Neural crest cell (in vitro differentiated cells): ENCODE measurements at regions not wholly inside any gene's neighbourhood (a gene's known extent, or its start where the extent isn't known, plus 50 kb on each side); places are given as distances from the start of the nearest gene placed in this dataset.
"Not testable (repeated sequence)": the region's sequence is repeated elsewhere in the genome, so short reads cannot be mapped to it uniquely, and the experiment has no call there.

Source experiments
- DNase-seq: peaks from one replicate; pipeline ENCODE4 v3.0.0; 2021; ENCODE audit warnings: low read depth, mixed read lengths, low spot score
- H3K27ac Mint-ChIP-seq: one replicate; pipeline ENCODE4 v1.8.0; 2021; ENCODE audit warnings: mild to moderate bottlenecking, mixed read lengths; ENCODE audit not compliant: unreplicated experiment
- H3K27me3 Mint-ChIP-seq: 2 replicates; pipeline ENCODE4 v1.8.0; 2021; ENCODE audit warnings: low read depth, mild to moderate bottlenecking, mixed read lengths
- H3K36me3 Mint-ChIP-seq: 2 replicates; pipeline ENCODE4 v1.8.0; 2021; ENCODE audit warnings: low read depth, mild to moderate bottlenecking, mixed read lengths
- H3K4me1 Mint-ChIP-seq: 2 replicates; pipeline ENCODE4 v1.8.0; 2021; ENCODE audit warnings: mixed read lengths
- H3K4me3 Mint-ChIP-seq: one replicate; pipeline ENCODE4 v1.8.0; 2021; ENCODE audit warnings: mild to moderate bottlenecking, mixed read lengths
- H3K9me3 Mint-ChIP-seq: 2 replicates; pipeline ENCODE4 v1.8.0; 2021; ENCODE audit warnings: mixed read lengths
- TF ChIP-seq, protein P1 (sequence below): fragments of 200-600 bp; sonication (generic); conservative IDR thresholded peaks from 2 replicates; pipeline ENCODE4 v1.5.0; 2021; ENCODE audit warnings: antibody characterized with exemption, mild to moderate bottlenecking

DNA sequence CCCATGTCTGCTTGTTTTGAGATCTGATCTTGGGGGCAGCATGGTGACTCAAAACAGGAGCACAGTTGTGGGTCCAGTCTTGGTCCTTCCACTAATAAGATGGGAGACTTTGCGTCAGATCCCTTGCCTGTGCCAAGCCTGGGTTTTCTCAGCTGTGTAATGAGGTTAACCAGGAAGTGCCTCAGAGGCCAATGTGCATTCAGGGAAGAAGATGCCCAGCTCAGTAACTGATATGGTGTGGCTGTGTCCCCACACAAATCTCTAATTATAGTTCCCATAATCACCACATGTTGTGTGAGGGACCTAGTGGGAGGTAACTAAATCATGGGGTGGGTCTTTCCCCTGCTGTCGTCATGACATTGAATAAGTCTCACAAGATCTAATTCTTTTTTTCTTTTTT lies 107.1 kb upstream of the ALDH3B2 start:
- not testable (repeated sequence) for H3K4me3 Mint-ChIP-seq, H3K27me3 Mint-ChIP-seq, H3K27ac Mint-ChIP-seq, H3K4me1 Mint-ChIP-seq, DNase-seq, H3K9me3 Mint-ChIP-seq, H3K36me3 Mint-ChIP-seq

DNA sequence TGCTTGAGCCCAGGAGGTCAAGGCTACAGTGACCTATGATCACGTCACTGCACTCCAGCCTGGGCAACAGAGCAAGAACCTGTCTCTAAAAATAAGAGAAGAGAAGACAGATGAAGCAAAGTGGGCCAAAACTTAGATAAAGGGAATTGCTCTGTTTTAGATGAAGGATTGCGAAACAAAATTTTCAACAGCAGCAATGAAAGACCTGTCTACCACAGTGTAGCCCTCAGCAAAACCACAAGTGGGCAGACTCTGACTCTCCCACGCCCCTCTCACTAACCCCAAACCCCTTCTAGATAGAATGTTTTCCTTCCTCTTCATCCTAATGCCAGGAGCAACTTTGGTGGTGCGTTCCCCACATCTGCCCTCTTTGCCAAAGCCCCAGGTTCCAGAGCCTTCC lies 105.6 kb upstream of the ALDH3B2 start:
- H3K27ac Mint-ChIP-seq: no peak overlapping the region
- H3K36me3 Mint-ChIP-seq: no peaks in the 10 kb centered on the region
- TF ChIP-seq, protein P1, sequence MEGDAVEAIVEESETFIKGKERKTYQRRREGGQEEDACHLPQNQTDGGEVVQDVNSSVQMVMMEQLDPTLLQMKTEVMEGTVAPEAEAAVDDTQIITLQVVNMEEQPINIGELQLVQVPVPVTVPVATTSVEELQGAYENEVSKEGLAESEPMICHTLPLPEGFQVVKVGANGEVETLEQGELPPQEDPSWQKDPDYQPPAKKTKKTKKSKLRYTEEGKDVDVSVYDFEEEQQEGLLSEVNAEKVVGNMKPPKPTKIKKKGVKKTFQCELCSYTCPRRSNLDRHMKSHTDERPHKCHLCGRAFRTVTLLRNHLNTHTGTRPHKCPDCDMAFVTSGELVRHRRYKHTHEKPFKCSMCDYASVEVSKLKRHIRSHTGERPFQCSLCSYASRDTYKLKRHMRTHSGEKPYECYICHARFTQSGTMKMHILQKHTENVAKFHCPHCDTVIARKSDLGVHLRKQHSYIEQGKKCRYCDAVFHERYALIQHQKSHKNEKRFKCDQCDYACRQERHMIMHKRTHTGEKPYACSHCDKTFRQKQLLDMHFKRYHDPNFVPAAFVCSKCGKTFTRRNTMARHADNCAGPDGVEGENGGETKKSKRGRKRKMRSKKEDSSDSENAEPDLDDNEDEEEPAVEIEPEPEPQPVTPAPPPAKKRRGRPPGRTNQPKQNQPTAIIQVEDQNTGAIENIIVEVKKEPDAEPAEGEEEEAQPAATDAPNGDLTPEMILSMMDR: no peak
- no peak for DNase-seq
- no peaks in the 10 kb centered on the region for H3K9me3 Mint-ChIP-seq
- H3K4me1 Mint-ChIP-seq: peaks cover under 1% of the 10 kb centered on the region
- no peak overlapping the region for H3K4me3 Mint-ChIP-seq
- H3K27me3 Mint-ChIP-seq: no peaks in the 10 kb centered on the region

DNA sequence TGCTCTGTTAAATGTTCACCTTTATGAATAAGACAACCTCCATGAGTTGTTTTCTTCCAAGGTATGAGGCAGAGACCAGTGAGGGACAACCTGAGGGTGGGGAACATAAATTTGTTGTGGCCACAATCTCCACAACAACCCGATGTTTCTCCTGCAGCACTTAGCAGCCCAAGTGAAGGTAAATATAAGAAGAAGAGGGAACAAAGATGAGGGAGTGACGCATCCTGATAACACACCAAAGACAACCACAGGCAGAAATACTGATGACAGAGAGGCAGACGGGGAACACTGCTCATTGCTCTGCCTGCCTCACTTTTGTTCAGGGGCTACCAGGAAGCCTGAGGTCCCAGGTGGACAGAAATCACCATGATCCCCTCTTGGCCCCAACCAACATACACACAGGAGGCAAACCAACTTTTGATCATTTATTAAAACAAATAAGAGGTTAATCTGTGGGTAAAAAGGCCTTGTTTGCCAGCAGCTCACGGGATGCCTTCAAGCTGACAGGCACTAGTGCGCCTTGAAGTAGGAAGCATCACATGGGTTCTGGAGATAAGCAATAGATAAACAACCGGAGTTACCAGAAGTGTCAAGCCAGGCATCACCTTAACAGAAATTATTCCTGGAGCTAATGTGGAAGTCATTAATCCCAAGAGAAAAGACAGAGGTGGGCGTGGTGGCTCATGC lies 104.9 kb upstream of the ALDH3B2 start:
- H3K4me3 Mint-ChIP-seq, H3K9me3 Mint-ChIP-seq, H3K27ac Mint-ChIP-seq, H3K27me3 Mint-ChIP-seq, H3K4me1 Mint-ChIP-seq, H3K36me3 Mint-ChIP-seq, DNase-seq: not testable (repeated sequence)

DNA sequence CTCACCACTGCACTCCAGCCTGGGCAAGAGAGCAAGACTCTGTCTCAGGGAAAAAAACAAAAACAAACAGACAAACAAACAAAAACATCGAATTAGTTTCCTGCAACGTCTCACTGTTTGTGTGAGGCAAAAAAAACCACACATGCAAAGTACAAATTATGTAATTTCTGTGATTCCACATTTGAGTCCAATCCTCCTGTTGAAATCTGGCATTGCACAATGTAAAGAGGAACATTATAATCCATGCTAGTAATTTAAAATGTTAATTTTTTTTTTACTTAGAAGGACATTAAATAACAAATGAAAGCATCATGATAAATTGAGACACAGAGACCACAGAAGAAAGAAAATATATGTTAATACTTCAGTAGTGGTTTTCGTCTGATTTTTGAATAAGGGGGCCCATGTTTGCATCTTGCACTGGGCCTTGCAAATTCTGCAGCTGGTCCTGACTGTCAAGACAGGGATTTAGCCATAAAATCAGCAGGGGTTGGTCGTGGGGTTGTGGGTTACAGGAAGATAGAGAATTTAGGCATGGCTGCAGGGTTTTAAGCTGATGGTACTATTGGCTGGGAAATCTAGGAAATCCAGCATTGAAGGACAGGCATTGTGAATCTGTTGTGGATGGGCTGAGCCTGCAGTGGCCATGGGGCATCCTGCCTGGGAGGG lies 102.6 kb upstream of the ALDH3B2 start:
- H3K27me3 Mint-ChIP-seq: no peaks in the 10 kb centered on the region
- no peaks in the 10 kb centered on the region for H3K9me3 Mint-ChIP-seq
- H3K36me3 Mint-ChIP-seq: no peaks in the 10 kb centered on the region
- no peak for DNase-seq
- TF ChIP-seq, protein P1: no peak
- no peak overlapping the region for H3K4me3 Mint-ChIP-seq
- H3K27ac Mint-ChIP-seq: no peak overlapping the region
- H3K4me1 Mint-ChIP-seq: peaks cover 3% of the 10 kb centered on the region

DNA sequence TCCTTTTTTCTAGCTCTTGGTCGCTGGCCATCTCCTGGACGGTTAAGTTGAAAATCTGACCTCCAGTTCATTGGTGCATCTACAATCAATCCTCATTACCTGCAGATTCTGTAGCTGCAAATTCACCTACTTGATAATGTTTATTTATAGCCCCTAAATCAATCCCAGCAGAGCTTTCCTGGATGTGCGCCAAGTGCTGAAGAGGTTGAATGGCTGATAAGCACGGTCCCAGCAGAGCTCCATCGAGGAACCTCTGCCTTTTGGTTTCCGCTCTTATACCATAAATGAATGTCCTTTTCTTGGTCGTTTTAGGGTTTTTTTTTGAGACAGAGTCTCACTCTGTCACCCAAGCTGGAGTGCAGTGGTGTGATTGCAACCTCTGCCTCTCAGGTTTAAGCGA lies 99.8 kb upstream of the ALDH3B2 start:
- H3K9me3 Mint-ChIP-seq, H3K27me3 Mint-ChIP-seq, DNase-seq, H3K4me3 Mint-ChIP-seq, H3K27ac Mint-ChIP-seq, H3K4me1 Mint-ChIP-seq, H3K36me3 Mint-ChIP-seq: not testable (repeated sequence)

DNA sequence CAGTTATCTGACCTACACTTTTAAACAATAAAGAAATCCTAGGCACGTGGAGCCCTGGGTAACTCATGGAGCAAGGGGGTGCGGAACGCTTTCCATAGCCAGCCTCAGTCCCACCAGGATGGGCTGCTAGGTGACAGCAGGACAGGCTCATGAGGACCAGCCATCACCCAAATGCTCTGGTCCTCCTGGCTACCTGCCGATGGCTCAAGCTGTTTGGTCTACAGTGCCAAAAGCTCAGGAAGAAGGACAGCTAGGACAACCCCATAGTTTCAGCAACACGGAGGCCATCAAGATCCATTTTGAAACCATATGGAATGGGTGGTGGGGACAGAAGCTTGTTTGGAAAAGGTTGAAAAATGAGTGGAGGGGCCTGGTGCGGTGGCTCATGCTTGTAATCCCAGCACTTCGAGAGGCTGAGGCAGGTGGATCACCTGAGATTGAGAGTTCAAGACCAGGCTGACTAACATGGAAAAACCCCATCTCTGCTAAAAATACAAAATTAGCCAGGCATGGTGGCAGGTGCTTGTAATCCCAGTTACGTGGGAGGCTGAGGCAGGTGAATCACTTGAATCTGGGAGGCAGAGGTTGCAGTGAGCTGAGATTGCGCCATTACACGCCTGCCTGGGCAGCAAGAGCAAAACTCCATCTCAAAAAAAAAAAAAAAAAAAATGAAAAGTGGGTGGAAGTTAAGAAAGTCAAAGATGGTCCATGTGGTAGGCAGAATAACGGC lies 93.7 kb upstream of the ALDH3B2 start:
- not testable (repeated sequence) for H3K4me1 Mint-ChIP-seq

DNA sequence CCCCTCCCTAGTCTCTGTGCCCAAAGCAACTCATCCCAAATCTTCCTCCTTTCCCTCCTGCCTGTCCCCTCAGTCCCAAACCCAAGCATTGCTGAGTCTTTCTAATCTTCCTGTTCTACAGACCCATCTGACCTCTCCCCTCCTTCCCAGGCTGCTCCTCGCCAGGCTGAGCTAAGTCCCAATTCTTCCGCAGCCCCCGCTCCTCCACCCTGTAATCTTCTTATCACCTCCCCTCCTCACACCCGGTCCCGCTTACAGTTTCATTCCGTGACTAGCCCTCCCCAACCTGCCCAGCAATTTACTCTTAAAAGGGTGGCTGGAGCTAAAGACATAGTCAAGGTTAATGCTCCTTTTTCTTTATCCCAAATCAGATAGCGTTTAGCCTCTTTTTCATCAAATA lies 86.8 kb upstream of the ALDH3B2 start:
- H3K27ac Mint-ChIP-seq, H3K36me3 Mint-ChIP-seq, H3K27me3 Mint-ChIP-seq, H3K9me3 Mint-ChIP-seq, H3K4me3 Mint-ChIP-seq, DNase-seq: not testable (repeated sequence)
- peaks cover 17% of the 10 kb centered on the region for H3K4me1 Mint-ChIP-seq

More for the DNA sequence above, 93.7 kb upstream of the ALDH3B2 start:
- not testable (repeated sequence) for H3K27ac Mint-ChIP-seq, H3K27me3 Mint-ChIP-seq, H3K9me3 Mint-ChIP-seq, H3K36me3 Mint-ChIP-seq, DNase-seq, H3K4me3 Mint-ChIP-seq

DNA sequence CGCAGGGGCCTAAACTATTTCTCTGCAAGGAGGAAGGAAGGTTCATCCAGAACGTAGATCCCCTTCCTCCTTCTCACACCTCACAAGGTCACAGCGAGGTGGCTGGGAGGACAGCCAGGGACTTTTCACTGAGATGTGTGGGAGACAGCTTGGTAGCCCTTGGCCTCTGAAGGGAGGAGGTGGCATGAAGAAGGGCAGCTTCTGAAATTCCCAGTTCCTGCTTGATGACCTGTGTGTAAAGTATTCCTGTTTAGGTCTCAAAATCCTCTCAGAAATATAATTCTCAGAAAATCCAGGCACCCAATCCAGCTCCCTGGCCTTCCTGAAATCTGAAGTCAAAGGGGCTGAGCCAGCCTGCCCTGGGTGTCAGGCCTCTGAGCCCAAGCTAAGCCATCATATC lies 84.9 kb upstream of the ALDH3B2 start:
- not testable (repeated sequence) for DNase-seq, H3K36me3 Mint-ChIP-seq, H3K27ac Mint-ChIP-seq, H3K9me3 Mint-ChIP-seq, H3K4me3 Mint-ChIP-seq, H3K27me3 Mint-ChIP-seq
- H3K4me1 Mint-ChIP-seq: peaks cover 22% of the 10 kb centered on the region

DNA sequence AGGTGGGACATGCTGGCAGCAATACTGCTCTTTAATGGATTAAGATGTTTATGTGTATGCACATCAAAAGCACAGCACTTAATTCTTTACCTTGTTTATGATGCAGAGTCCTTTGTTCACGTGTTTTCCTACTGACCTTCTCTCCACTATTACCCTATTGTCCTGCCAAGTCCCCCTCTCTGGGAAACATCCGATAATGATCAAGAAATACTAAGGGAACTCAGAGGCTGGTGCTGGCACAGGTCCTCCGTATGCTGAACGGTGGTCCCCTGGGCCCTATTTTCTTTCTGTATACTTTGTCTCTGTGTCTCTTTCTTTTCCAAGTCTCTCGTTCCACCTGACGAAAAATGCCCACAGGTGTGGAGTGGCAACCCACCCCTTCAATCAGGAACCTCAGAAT lies 84.0 kb upstream of the ALDH3B2 start:
- H3K9me3 Mint-ChIP-seq, DNase-seq, H3K27me3 Mint-ChIP-seq, H3K36me3 Mint-ChIP-seq, H3K4me3 Mint-ChIP-seq, H3K27ac Mint-ChIP-seq: not testable (repeated sequence)
- H3K4me1 Mint-ChIP-seq: peaks cover 28% of the 10 kb centered on the region

DNA sequence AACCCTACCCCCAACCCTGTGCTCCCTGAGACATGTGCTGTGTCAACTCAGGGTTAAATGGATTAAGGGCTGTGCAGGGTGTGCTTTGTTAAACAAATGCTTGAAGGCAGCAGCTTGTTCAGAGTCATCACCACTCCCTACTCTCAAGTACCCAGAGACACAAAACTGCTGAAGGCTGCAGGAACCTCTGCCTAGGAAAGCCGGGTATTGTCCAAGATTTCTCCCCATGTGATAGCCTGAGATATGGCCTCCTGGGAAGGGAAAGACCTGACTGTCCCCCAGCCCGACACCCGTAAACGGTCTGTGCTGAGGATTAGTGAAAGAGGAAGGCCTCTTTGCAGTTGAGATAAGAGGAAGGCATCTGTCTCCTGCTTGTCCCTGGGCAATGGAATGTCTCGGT lies 83.6 kb upstream of the ALDH3B2 start:
- not testable (repeated sequence) for H3K9me3 Mint-ChIP-seq, H3K4me3 Mint-ChIP-seq, DNase-seq, H3K27me3 Mint-ChIP-seq, H3K36me3 Mint-ChIP-seq, H3K27ac Mint-ChIP-seq
- H3K4me1 Mint-ChIP-seq: peaks cover 32% of the 10 kb centered on the region

DNA sequence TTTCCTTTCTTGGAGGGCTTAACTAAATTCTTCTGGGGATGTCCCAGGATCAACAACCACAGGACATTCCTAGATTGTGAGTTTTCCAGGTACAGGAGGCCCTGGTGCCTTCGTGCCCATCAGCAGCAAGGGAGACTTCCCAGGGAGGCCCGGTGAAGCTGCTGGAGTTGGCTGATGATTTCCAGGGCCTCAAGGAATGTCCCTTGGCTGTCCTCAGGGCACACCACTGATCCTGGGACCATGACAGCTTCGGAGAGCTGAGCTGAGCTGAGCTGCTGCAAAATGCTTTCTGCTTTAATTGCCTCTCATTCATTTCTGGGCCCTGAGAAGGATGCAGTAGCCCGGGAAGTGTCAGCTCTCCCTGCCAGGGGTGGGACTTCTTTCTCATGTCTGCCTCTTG lies 79.4 kb upstream of the ALDH3B2 start:
- DNase-seq, H3K4me3 Mint-ChIP-seq, H3K27ac Mint-ChIP-seq, H3K36me3 Mint-ChIP-seq, H3K9me3 Mint-ChIP-seq, H3K27me3 Mint-ChIP-seq: not testable (repeated sequence)
- H3K4me1 Mint-ChIP-seq: peaks cover 33% of the 10 kb centered on the region
